Panc1 (cell line): ENCODE measurements at regions not wholly inside any gene's neighbourhood (a gene's known extent, or its start where the extent isn't known, plus 50 kb on each side); places are given as distances from the start of the nearest gene placed in this dataset.
A peak's percentile ranks its signal among the peaks of the same experiment; 100 is the strongest.
"Not testable (repeated sequence)": the region's sequence is repeated elsewhere in the genome, so short reads cannot be mapped to it uniquely, and the experiment has no call there.

Experiments used
- ATAC-seq: fragments of 200-7000 bp; cut with Tn5 transposase; 2 replicates; pipeline ENCODE4 v1.9.1; 2020; ENCODE audit warnings: mild to moderate bottlenecking, moderate library complexity
- BruUV-seq: library from RNA; stranded (reverse); fragments of 400-500 nt; replicated peaks from 2 replicates; lab custom pipeline; 2021; lab: Mats Ljungman, UMichigan
- CTCF ChIA-PET: fragments of 300-600 bp; sonication (Branson Sonifier 250); formaldehyde crosslinking; loops from one replicate; lab custom pipeline; 2022; ENCODE audit warnings: antibody characterized with exemption; lab: Charles Lee
- POLR2A ChIA-PET: fragments of 300-600 bp; sonication (Branson Sonifier 250); formaldehyde crosslinking; loops from one replicate; lab custom pipeline; 2022; ENCODE audit warnings: antibody characterized with exemption; lab: Charles Lee
- DNase-seq: peaks from one replicate; pipeline ENCODE4 v3.0.0-alpha.2; 2010; ENCODE audit warnings: low read depth, low spot score
- H3K27ac ChIP-seq: 2 replicates; pipeline ENCODE4 v1.5.1; 2011; ENCODE audit warnings: mild to moderate bottlenecking, low read length, inconsistent platforms
- H3K27me3 ChIP-seq: fragments of 200-500 bp; sonication (Bioruptor generic); 2 replicates; pipeline ENCODE4 v1.6.0; 2014; ENCODE audit warnings: low read length, inconsistent platforms; ENCODE audit not compliant: control insufficient read depth, insufficient read depth
- H3K36me3 ChIP-seq: fragments of 200-500 bp; sonication (Bioruptor generic); 2 replicates; pipeline ENCODE4 v1.5.1; 2014; ENCODE audit warnings: inconsistent platforms, mild to moderate bottlenecking, low read length, moderate library complexity; ENCODE audit not compliant: control insufficient read depth, insufficient read depth
- H3K4me1 ChIP-seq: 2 replicates; pipeline ENCODE4 v1.5.1; 2011; ENCODE audit warnings: inconsistent platforms, mild to moderate bottlenecking, low read length, moderate library complexity; ENCODE audit not compliant: control insufficient read depth, insufficient read depth
- H3K4me3 ChIP-seq, 2 experiments: 2 replicates each; pipeline ENCODE4 v1.5.1; 2011 to 2012; ENCODE audit warnings: low read depth in 2 of 2, low read length in 2 of 2, mild to moderate bottlenecking in 2 of 2, inconsistent platforms in 1 of 2, moderate library complexity in 1 of 2
- H3K9me3 ChIP-seq: fragments of 200-500 bp; sonication (Bioruptor generic); 2 replicates; pipeline ENCODE4 v1.5.1; 2014; ENCODE audit warnings: low read depth, mild to moderate bottlenecking, inconsistent platforms, low read length, moderate library complexity; ENCODE audit not compliant: control insufficient read depth, insufficient read depth
- POLR2AphosphoS5 ChIP-seq: IDR thresholded peaks from 2 replicates; pipeline ENCODE4 v1.6.1; 2012; ENCODE audit warnings: mild to moderate bottlenecking, low read depth, low read length, moderate library complexity
- SIN3A ChIP-seq: IDR thresholded peaks from 2 replicates; pipeline ENCODE4 v1.6.1; 2012; ENCODE audit warnings: low read depth, mild to moderate bottlenecking, low read length, moderate library complexity, borderline replicate concordance; ENCODE audit not compliant: insufficient read depth
- TCF7L2 ChIP-seq: IDR thresholded peaks from 2 replicates; pipeline ENCODE4 v1.6.1; 2011; ENCODE audit warnings: mild to moderate bottlenecking, low read depth, low read length, inconsistent platforms
- in situ Hi-C: cut with HindIII; loops from 2 replicates; pipeline ENCODE4 v1.10.0; 2016; ENCODE audit warnings: low sequenced_read_pairs, low pct_unique_long_range_greater_than_20kb
- intact Hi-C: fragments of 100-400 bp; cut with micrococcal nuclease; formaldehyde crosslinking; loops from one replicate; pipeline ENCODE4 v1.10.0; 2022; ENCODE audit not compliant: unreplicated experiment
- TF ChIP-seq, protein P1 (sequence below): fragments of 450-650 bp; IDR thresholded peaks from 2 replicates; pipeline ENCODE4 v1.5.1; 2017; ENCODE audit warnings: mild to moderate bottlenecking
- TF ChIP-seq, protein P2 (sequence below), 2 experiments: IDR thresholded peaks; 2 replicates each; pipeline ENCODE4 v1.6.1; 2011 to 2012; ENCODE audit warnings: low read depth in 2 of 2, control low read depth in 1 of 2, low read length in 1 of 2, mild to moderate bottlenecking in 1 of 2, moderate library complexity in 1 of 2; ENCODE audit not compliant: insufficient read depth in 1 of 2

DNA sequence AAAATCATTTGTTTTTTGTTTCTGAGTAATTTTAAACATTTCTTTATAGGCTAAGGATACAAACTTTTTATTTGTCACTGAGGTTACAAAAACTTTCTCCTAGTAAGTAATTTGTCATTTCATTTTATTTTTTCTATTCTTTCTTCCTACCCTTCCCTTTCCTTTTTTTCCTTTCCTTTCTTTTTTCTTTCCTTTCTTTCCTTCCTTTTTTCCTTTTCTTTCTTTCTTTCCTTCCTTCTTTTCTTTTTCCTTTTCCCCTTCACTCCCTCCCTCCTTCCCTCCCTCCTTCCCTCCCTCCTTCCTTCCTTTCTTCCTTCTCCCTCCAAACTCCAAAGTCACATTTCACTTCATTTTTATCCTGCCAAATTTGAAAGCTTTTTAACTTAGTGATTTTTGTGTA lies 115.1 kb upstream of the FAN1 start:
- H3K9me3 ChIP-seq, result no peaks in the 10 kb centered on the region
- in situ Hi-C loops, result no loop called here
- CTCF ChIA-PET, result no interaction called here
- TF ChIP-seq TCF7L2 (no peak), SIN3A (no peak), POLR2AphosphoS5 (no peak)
- TF ChIP-seq, protein P1, sequence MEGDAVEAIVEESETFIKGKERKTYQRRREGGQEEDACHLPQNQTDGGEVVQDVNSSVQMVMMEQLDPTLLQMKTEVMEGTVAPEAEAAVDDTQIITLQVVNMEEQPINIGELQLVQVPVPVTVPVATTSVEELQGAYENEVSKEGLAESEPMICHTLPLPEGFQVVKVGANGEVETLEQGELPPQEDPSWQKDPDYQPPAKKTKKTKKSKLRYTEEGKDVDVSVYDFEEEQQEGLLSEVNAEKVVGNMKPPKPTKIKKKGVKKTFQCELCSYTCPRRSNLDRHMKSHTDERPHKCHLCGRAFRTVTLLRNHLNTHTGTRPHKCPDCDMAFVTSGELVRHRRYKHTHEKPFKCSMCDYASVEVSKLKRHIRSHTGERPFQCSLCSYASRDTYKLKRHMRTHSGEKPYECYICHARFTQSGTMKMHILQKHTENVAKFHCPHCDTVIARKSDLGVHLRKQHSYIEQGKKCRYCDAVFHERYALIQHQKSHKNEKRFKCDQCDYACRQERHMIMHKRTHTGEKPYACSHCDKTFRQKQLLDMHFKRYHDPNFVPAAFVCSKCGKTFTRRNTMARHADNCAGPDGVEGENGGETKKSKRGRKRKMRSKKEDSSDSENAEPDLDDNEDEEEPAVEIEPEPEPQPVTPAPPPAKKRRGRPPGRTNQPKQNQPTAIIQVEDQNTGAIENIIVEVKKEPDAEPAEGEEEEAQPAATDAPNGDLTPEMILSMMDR, result no peak
- TF ChIP-seq, protein P2, sequence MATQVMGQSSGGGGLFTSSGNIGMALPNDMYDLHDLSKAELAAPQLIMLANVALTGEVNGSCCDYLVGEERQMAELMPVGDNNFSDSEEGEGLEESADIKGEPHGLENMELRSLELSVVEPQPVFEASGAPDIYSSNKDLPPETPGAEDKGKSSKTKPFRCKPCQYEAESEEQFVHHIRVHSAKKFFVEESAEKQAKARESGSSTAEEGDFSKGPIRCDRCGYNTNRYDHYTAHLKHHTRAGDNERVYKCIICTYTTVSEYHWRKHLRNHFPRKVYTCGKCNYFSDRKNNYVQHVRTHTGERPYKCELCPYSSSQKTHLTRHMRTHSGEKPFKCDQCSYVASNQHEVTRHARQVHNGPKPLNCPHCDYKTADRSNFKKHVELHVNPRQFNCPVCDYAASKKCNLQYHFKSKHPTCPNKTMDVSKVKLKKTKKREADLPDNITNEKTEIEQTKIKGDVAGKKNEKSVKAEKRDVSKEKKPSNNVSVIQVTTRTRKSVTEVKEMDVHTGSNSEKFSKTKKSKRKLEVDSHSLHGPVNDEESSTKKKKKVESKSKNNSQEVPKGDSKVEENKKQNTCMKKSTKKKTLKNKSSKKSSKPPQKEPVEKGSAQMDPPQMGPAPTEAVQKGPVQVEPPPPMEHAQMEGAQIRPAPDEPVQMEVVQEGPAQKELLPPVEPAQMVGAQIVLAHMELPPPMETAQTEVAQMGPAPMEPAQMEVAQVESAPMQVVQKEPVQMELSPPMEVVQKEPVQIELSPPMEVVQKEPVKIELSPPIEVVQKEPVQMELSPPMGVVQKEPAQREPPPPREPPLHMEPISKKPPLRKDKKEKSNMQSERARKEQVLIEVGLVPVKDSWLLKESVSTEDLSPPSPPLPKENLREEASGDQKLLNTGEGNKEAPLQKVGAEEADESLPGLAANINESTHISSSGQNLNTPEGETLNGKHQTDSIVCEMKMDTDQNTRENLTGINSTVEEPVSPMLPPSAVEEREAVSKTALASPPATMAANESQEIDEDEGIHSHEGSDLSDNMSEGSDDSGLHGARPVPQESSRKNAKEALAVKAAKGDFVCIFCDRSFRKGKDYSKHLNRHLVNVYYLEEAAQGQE (IDR thresholded peaks at IDR 0.05; ENCODE audit: insufficient read depth in 1 of 2, low read depth in 2 of 2, low read length in 1 of 2), result no peak
- no TSS peak for BruUV-seq
- ATAC-seq (no peak), DNase-seq (no peak)
- 0 out of 2 replicates have a peak, but pooled peaks cover 2% of the 10 kb centered on the region for H3K27me3 ChIP-seq
- intact Hi-C loops, result no loop called here
- no peak overlapping the region for H3K4me3 ChIP-seq
- POLR2A ChIA-PET, result no interaction called here
- no peaks in the 10 kb centered on the region for H3K4me1 ChIP-seq
- H3K27ac ChIP-seq, result no peak overlapping the region
- no peaks in the 10 kb centered on the region for H3K36me3 ChIP-seq

- ChIA-PET POLR2A (no interaction called here), CTCF (no interaction called here)
- H3K4me1 ChIP-seq, result no peaks in the 10 kb centered on the region
- H3K4me3 ChIP-seq, result no peak overlapping the region
- DNase-seq, result no peak
- TF ChIP-seq SIN3A (no peak), TCF7L2 (peak; percentile 38; the same call in 1 of the 2 replicates)
- ATAC-seq, result no peak
- intact Hi-C loops (no loop called here), in situ Hi-C loops (no loop called here)
- H3K36me3 ChIP-seq, result no peaks in the 10 kb centered on the region
- no peaks in the 10 kb centered on the region for H3K9me3 ChIP-seq
- H3K27me3 ChIP-seq, result 0 out of 2 replicates have a peak, but pooled peaks cover 2% of the 10 kb centered on the region
- BruUV-seq, result no TSS peak
- H3K27ac ChIP-seq, result no peak overlapping the region
Observed at GRCh38 chr15:30791239-30792175, 112.2 kb upstream of the FAN1 start.

DNA sequence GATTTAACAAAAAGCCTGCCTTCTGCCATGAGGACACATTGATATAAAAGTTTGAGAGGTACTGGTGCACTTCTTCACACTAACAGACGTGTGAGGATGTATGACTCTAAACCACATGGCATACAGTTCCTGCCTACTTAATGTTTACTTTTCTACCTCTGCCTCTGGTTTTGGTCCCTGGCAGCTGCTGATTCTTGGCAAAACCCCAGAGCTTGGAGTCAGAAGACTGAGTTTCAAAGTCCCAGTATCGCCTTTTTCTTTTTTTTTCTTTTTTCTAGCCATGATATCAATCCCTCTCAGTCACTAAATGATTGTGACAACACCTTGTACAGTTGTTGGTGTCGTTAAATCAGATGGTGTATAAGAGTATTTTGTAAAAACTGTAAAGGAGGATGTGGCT lies 110.9 kb upstream of the FAN1 start:
- H3K4me1 ChIP-seq, in situ Hi-C loops, BruUV-seq, intact Hi-C loops, H3K9me3 ChIP-seq, H3K36me3 ChIP-seq, H3K27me3 ChIP-seq, POLR2A ChIA-PET, ATAC-seq, CTCF ChIA-PET, DNase-seq, H3K27ac ChIP-seq, H3K4me3 ChIP-seq: not testable (repeated sequence)
